ENCODE measurements at regions not wholly inside any gene's neighbourhood (a gene's known extent, or its start where the extent isn't known, plus 50 kb on each side); places are given as distances from the start of the nearest gene placed in this dataset.

- no peak overlapping the region for H4K8ac ChIP-seq (replicated peaks; ENCODE audit: insufficient read length, low read depth, low read length)
- no peak overlapping the region for H3K27ac ChIP-seq (ENCODE audit: insufficient read length, low read depth, low read length)
Observed at GRCh38 chr20:57102160-57102559, 164.3 kb downstream of the BMP7 start.

More at GRCh38 chr20:57102160-57102559, 164.3 kb downstream of the BMP7 start:
- Histone ChIP-seq H2BK120ac (ENCODE audit: low read depth, low read length, poor library complexity, severe bottlenecking) (no peak overlapping the region), H3K23me2 (ENCODE audit: insufficient read length, low read depth, low read length, poor library complexity, severe bottlenecking) (no peaks in the 10 kb centered on the region), H3K79me1 (ENCODE audit: insufficient read depth, low read depth, low read length, poor library complexity, severe bottlenecking) (no peaks in the 10 kb centered on the region), H3K14ac (ENCODE audit: insufficient read depth, low read length) (no peak overlapping the region; the same call in 1 of the 2 replicates), H3K9ac (ENCODE audit: extremely low read depth, insufficient read length, low read length) (no peak overlapping the region), H3K23ac (ENCODE audit: insufficient read length, low read depth, low read length) (no peak overlapping the region), H2BK12ac (ENCODE audit: insufficient read length, low read depth, low read length) (no peak overlapping the region), H4K5ac (ENCODE audit: insufficient read length, low read depth, low read length) (no peak overlapping the region), H3K4ac (ENCODE audit: low read depth, low read length) (no peak overlapping the region), H3K56ac (ENCODE audit: insufficient read length, low read depth, low read length) (no peak overlapping the region), H2BK20ac (ENCODE audit: low read depth, low read length, poor library complexity, severe bottlenecking) (no peak overlapping the region), H4K20me1 (ENCODE audit: control insufficient read depth, insufficient read depth, insufficient read length) (no peaks in the 10 kb centered on the region), H3K18ac (ENCODE audit: insufficient read length, low read depth, low read length) (no peak overlapping the region), H2BK15ac (ENCODE audit: low read depth, low read length) (no peak overlapping the region), H2AK5ac (ENCODE audit: insufficient read length, low read length) (no peak overlapping the region), H3K79me2 (ENCODE audit: insufficient read depth, low read length) (no peaks in the 10 kb centered on the region), H3K4me1 (ENCODE audit: insufficient read depth, low read length) (no peaks in the 10 kb centered on the region), H3K9me3 (ENCODE audit: control insufficient read depth, low read depth, low read length) (no peaks in the 10 kb centered on the region), H2AFZ (ENCODE audit: low read length) (no peak overlapping the region), H2BK5ac (ENCODE audit: insufficient read length, low read length) (no peak overlapping the region), H3K27me3 (ENCODE audit: insufficient read depth, low read length) (no peaks in the 10 kb centered on the region), H3T11ph (ENCODE audit: low read length) (no peak overlapping the region), H4K91ac (ENCODE audit: insufficient read length, low read depth, low read length) (no peak overlapping the region), H3K4me2 (ENCODE audit: insufficient read depth, insufficient read length, low read length) (no peak overlapping the region)
- H3K9me3 Mint-ChIP-seq, result peaks cover 2% of the 10 kb centered on the region in 2 experiments; a peak in 2 of 5 replicates
- no peaks in the 10 kb centered on the region; a peak in 1 of 7 replicates for H3K36me3 Mint-ChIP-seq (ENCODE audit: insufficient read depth in 1 of 3, low read depth in 3 of 3)
- H3K27me3 Mint-ChIP-seq (ENCODE audit: low read depth), result peaks cover 34% of the 10 kb centered on the region
- no peak for DNase-seq
- no peak for TF ChIP-seq CTCF (conservative IDR thresholded peaks at IDR 0.05)
- peaks cover 18 to 22% of the 10 kb centered on the region in 2 experiments for H3K4me1 Mint-ChIP-seq
- no peak overlapping the region for H3K27ac Mint-ChIP-seq
- no peak overlapping the region for H3K4me3 Mint-ChIP-seq
- WGBS (ENCODE audit: extremely low coverage, insufficient read length, low lambda C conversion rate), result no CpG with 5 or more reads among the region's 9 CpGs
